Activated T-helper 2 cell treated with anti-CD3 and anti-CD28 coated beads, Interferon-gamma antibody, Interleukin-2, Interleukin-4, amounts not matched to agents 10 μg/mL and 5 μg/mL and 100 μg/mL, durations not matched to agents 14 hours and 24 hours and 36 hours (primary cell): ENCODE measurements at regions not wholly inside any gene's neighbourhood (a gene's known extent, or its start where the extent isn't known, plus 50 kb on each side); places are given as distances from the start of the nearest gene placed in this dataset.
"Not testable (repeated sequence)": the region's sequence is repeated elsewhere in the genome, so short reads cannot be mapped to it uniquely, and the experiment has no call there.

Experiments
- DNase-seq: peaks from one replicate; pipeline ENCODE4 v3.0.0; 2021; ENCODE audit warnings: low spot score
- H3K27ac Mint-ChIP-seq: one replicate; pipeline ENCODE4 v1.8.0; 2021; ENCODE audit warnings: mixed read lengths
- H3K27me3 Mint-ChIP-seq: one replicate; pipeline ENCODE4 v1.8.0; 2021; ENCODE audit warnings: low read depth, mixed read lengths
- H3K36me3 Mint-ChIP-seq: one replicate; pipeline ENCODE4 v1.8.0; 2021; ENCODE audit warnings: low read depth, mixed read lengths
- H3K4me1 Mint-ChIP-seq: one replicate; pipeline ENCODE4 v1.8.0; 2021; ENCODE audit warnings: low read depth, mixed read lengths
- H3K4me3 Mint-ChIP-seq: one replicate; pipeline ENCODE4 v1.8.0; 2021; ENCODE audit warnings: low read depth, mild to moderate bottlenecking, moderate library complexity, mixed read lengths
- H3K9me3 Mint-ChIP-seq: one replicate; pipeline ENCODE4 v1.8.0; 2021; ENCODE audit warnings: mixed read lengths
- intact Hi-C: fragments of 100-400 bp; cut with micrococcal nuclease; formaldehyde crosslinking; loops from one replicate; pipeline ENCODE4 v1.15.1; 2023

- intact Hi-C loops: no loop called here
- no peaks in the 10 kb centered on the region for H3K36me3 Mint-ChIP-seq
- H3K27me3 Mint-ChIP-seq: no peaks in the 10 kb centered on the region
- no peak overlapping the region for H3K4me3 Mint-ChIP-seq
- H3K27ac Mint-ChIP-seq: no peak overlapping the region
- no peaks in the 10 kb centered on the region for H3K4me1 Mint-ChIP-seq
- no peaks in the 10 kb centered on the region for H3K9me3 Mint-ChIP-seq
- no peak for DNase-seq
Measured at GRCh38 chr3:181913254-181913653, 201.5 kb downstream of the SOX2 start.

- no peaks in the 10 kb centered on the region for H3K27me3 Mint-ChIP-seq
- intact Hi-C loops: no loop called here
- no peak overlapping the region for H3K4me3 Mint-ChIP-seq
- H3K36me3 Mint-ChIP-seq: no peaks in the 10 kb centered on the region
- no peak overlapping the region for H3K27ac Mint-ChIP-seq
- H3K4me1 Mint-ChIP-seq: no peaks in the 10 kb centered on the region
- DNase-seq: no peak
- no peaks in the 10 kb centered on the region for H3K9me3 Mint-ChIP-seq
Measured at GRCh38 chr3:181915551-181915950, 203.8 kb downstream of the SOX2 start.

GRCh38 chr3:181916013-181916412 lies 204.3 kb downstream of the SOX2 start:
- intact Hi-C loops: no loop called here
- Mint-ChIP-seq H3K4me3 (no peak overlapping the region), H3K27me3 (no peaks in the 10 kb centered on the region), H3K27ac (no peak overlapping the region), H3K36me3 (no peaks in the 10 kb centered on the region), H3K4me1 (no peaks in the 10 kb centered on the region), H3K9me3 (no peaks in the 10 kb centered on the region)
- DNase-seq: no peak

- Mint-ChIP-seq H3K27me3 (no peaks in the 10 kb centered on the region), H3K4me3 (no peak overlapping the region), H3K36me3 (no peaks in the 10 kb centered on the region), H3K9me3 (no peaks in the 10 kb centered on the region), H3K27ac (no peak overlapping the region), H3K4me1 (no peaks in the 10 kb centered on the region)
- intact Hi-C loops: no loop called here
- no peak for DNase-seq
Measured at GRCh38 chr3:181917027-181917426, 205.3 kb downstream of the SOX2 start.

GRCh38 chr3:181919375-181919774 lies 207.7 kb downstream of the SOX2 start:
- no peaks in the 10 kb centered on the region for H3K27me3 Mint-ChIP-seq

GRCh38 chr3:181920409-181920808 lies 208.7 kb downstream of the SOX2 start:
- H3K27me3 Mint-ChIP-seq: no peaks in the 10 kb centered on the region
- H3K9me3 Mint-ChIP-seq: no peaks in the 10 kb centered on the region
- intact Hi-C loops: no loop called here
- no peak for DNase-seq
- H3K4me3 Mint-ChIP-seq: no peak overlapping the region
- no peaks in the 10 kb centered on the region for H3K36me3 Mint-ChIP-seq
- no peaks in the 10 kb centered on the region for H3K4me1 Mint-ChIP-seq
- H3K27ac Mint-ChIP-seq: no peak overlapping the region

More at GRCh38 chr3:181919375-181919774, 207.7 kb downstream of the SOX2 start:
- no peak overlapping the region for H3K27ac Mint-ChIP-seq
- intact Hi-C loops: no loop called here
- H3K4me1 Mint-ChIP-seq: no peaks in the 10 kb centered on the region
- H3K36me3 Mint-ChIP-seq: no peaks in the 10 kb centered on the region
- DNase-seq: no peak
- H3K4me3 Mint-ChIP-seq: no peak overlapping the region
- no peaks in the 10 kb centered on the region for H3K9me3 Mint-ChIP-seq

- DNase-seq: no peak
- no peaks in the 10 kb centered on the region for H3K27me3 Mint-ChIP-seq
- intact Hi-C loops: no loop called here
- no peaks in the 10 kb centered on the region for H3K4me1 Mint-ChIP-seq
- H3K36me3 Mint-ChIP-seq: no peaks in the 10 kb centered on the region
- no peak overlapping the region for H3K27ac Mint-ChIP-seq
- H3K9me3 Mint-ChIP-seq: no peaks in the 10 kb centered on the region
- H3K4me3 Mint-ChIP-seq: no peak overlapping the region
Measured at GRCh38 chr3:181921220-181921619, 209.5 kb downstream of the SOX2 start.

- H3K27ac Mint-ChIP-seq, intact Hi-C loops, H3K27me3 Mint-ChIP-seq, H3K36me3 Mint-ChIP-seq, H3K4me1 Mint-ChIP-seq, H3K4me3 Mint-ChIP-seq, DNase-seq: not testable (repeated sequence)
- peaks cover 18% of the 10 kb centered on the region for H3K9me3 Mint-ChIP-seq
Measured at GRCh38 chr3:181925841-181926240, 214.1 kb downstream of the SOX2 start.

GRCh38 chr3:181929501-181929900 lies 217.8 kb downstream of the SOX2 start:
- intact Hi-C loops: no loop called here
- no peaks in the 10 kb centered on the region for H3K36me3 Mint-ChIP-seq
- H3K27ac Mint-ChIP-seq: no peak overlapping the region
- no peaks in the 10 kb centered on the region for H3K27me3 Mint-ChIP-seq
- H3K4me3 Mint-ChIP-seq: no peak overlapping the region
- peaks cover 18% of the 10 kb centered on the region for H3K9me3 Mint-ChIP-seq
- no peaks in the 10 kb centered on the region for H3K4me1 Mint-ChIP-seq
- DNase-seq: no peak

GRCh38 chr3:181930105-181930504 lies 218.4 kb downstream of the SOX2 start:
- no peak overlapping the region for H3K27ac Mint-ChIP-seq
- no peaks in the 10 kb centered on the region for H3K4me1 Mint-ChIP-seq
- peaks cover 18% of the 10 kb centered on the region for H3K9me3 Mint-ChIP-seq
- no peak for DNase-seq
- H3K27me3 Mint-ChIP-seq: no peaks in the 10 kb centered on the region
- no peak overlapping the region for H3K4me3 Mint-ChIP-seq
- no peaks in the 10 kb centered on the region for H3K36me3 Mint-ChIP-seq
- intact Hi-C loops: no loop called here

GRCh38 chr3:181932039-181932438 lies 220.3 kb downstream of the SOX2 start:
- H3K36me3 Mint-ChIP-seq: no peaks in the 10 kb centered on the region
- H3K9me3 Mint-ChIP-seq: peaks cover 18% of the 10 kb centered on the region
- no peak for DNase-seq
- intact Hi-C loops: no loop called here
- H3K4me3 Mint-ChIP-seq: no peak overlapping the region
- H3K27ac Mint-ChIP-seq: no peak overlapping the region
- no peaks in the 10 kb centered on the region for H3K4me1 Mint-ChIP-seq
- H3K27me3 Mint-ChIP-seq: no peaks in the 10 kb centered on the region

- DNase-seq: no peak
- Mint-ChIP-seq H3K4me3 (no peak overlapping the region), H3K27me3 (no peaks in the 10 kb centered on the region), H3K27ac (no peak overlapping the region), H3K4me1 (no peaks in the 10 kb centered on the region), H3K36me3 (no peaks in the 10 kb centered on the region), H3K9me3 (peaks cover 13% of the 10 kb centered on the region)
- intact Hi-C loops: no loop called here
Measured at GRCh38 chr3:181933052-181933618, 221.4 kb downstream of the SOX2 start.

- H3K4me3 Mint-ChIP-seq: no peak overlapping the region
Measured at GRCh38 chr3:181935915-181936314, 224.2 kb downstream of the SOX2 start.

GRCh38 chr3:181936774-181937173 lies 225.0 kb downstream of the SOX2 start:
- no peaks in the 10 kb centered on the region for H3K27me3 Mint-ChIP-seq
- intact Hi-C loops: no loop called here
- no peak overlapping the region for H3K4me3 Mint-ChIP-seq
- H3K9me3 Mint-ChIP-seq: no peaks in the 10 kb centered on the region
- no peaks in the 10 kb centered on the region for H3K36me3 Mint-ChIP-seq
- DNase-seq: no peak
- no peak overlapping the region for H3K27ac Mint-ChIP-seq
- no peaks in the 10 kb centered on the region for H3K4me1 Mint-ChIP-seq

More at GRCh38 chr3:181935915-181936314, 224.2 kb downstream of the SOX2 start:
- no peak for DNase-seq
- intact Hi-C loops: no loop called here
- no peaks in the 10 kb centered on the region for H3K27me3 Mint-ChIP-seq
- H3K4me1 Mint-ChIP-seq: no peaks in the 10 kb centered on the region
- no peaks in the 10 kb centered on the region for H3K36me3 Mint-ChIP-seq
- H3K9me3 Mint-ChIP-seq: no peaks in the 10 kb centered on the region
- no peak overlapping the region for H3K27ac Mint-ChIP-seq
